ENCODE measurements at regions not wholly inside any gene's neighbourhood (a gene's known extent, or its start where the extent isn't known, plus 50 kb on each side); places are given as distances from the start of the nearest gene placed in this dataset.

- TF ChIP-seq EZH2 (IDR thresholded peaks at IDR 0.05) = no peak
- TF ChIP-seq POLR2AphosphoS5 (IDR thresholded peaks at IDR 0.05; ENCODE audit: borderline replicate concordance, low read depth, low read length) = no peak
Measured at GRCh38 chr21:24785033-24785432, 822.2 kb downstream of the MRPL39 start.

Measured in SK-N-MC (cell line).